ENCODE measurements at regions not wholly inside any gene's neighbourhood (a gene's known extent, or its start where the extent isn't known, plus 50 kb on each side); places are given as distances from the start of the nearest gene placed in this dataset.

- TF ChIP-seq CTCF (conservative IDR thresholded peaks at IDR 0.05 in 1 of 2, IDR thresholded peaks at IDR 0.05 in 1 of 2; ENCODE audit: low read depth in 1 of 2, low read length in 2 of 2) (no peak), EZH2 (IDR thresholded peaks at IDR 0.05; ENCODE audit: low read length, missing control alignments) (no peak)
Measured at GRCh38 chr10:29776246-29776645, 141.5 kb upstream of the SVIL start.

All from fibroblast of lung (primary cell).